KBM-7 (cell line): ENCODE measurements at regions not wholly inside any gene's neighbourhood (a gene's known extent, or its start where the extent isn't known, plus 50 kb on each side); places are given as distances from the start of the nearest gene placed in this dataset.

Source experiments
- DNase-seq: peaks from one replicate; pipeline ENCODE4 v3.0.0-alpha.2; 2015
- in situ Hi-C: fragments of 300-500 bp; cut with MboI; formaldehyde crosslinking; loops from 2 replicates; pipeline ENCODE4 v1.14.3; 2020; ENCODE audit warnings: low sequenced_read_pairs, low pct_unique_long_range_greater_than_20kb, mixed read lengths

DNA sequence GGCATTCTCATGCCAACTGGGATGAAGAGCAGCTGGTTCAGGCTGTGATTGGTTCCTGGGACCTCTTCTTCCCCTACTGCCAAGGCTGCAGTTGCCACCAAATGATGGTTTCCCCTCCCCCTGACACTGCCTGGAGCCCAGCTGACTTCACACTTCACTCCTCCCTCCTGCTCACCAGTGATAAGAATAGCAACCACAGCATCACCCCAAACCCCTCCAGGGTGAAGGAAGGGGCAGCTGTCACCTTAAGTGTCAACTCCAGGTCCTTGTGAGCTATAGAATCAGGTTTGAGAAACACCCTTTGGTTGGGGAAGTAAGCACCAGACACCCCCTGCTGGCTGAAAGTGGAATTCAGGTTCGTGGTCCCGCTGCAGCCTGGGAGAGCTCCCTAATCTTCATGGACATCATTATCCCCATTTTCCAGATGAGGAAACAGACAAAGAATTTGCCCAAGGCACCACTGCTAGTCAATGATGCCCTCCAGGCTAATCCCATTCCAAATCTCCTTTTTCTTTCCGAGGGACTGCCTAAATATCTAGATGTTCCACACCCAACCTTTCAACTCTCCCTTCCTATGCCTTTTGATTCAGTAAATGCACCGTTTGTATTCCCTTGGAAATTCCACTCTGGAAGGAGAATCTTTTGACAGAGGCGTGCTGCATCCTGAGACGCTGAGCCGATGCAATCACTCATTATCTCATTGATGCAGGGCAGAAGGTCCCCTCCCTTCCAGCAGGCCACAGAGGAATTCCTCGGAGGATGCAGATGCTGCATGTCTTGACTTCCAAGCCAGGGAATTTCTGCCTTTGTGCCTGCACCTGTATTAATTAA, 50.6 kb upstream of the UQCRFS1 start:
- in situ Hi-C loops = no loop called here
- peak; percentile 68 for DNase-seq

DNA sequence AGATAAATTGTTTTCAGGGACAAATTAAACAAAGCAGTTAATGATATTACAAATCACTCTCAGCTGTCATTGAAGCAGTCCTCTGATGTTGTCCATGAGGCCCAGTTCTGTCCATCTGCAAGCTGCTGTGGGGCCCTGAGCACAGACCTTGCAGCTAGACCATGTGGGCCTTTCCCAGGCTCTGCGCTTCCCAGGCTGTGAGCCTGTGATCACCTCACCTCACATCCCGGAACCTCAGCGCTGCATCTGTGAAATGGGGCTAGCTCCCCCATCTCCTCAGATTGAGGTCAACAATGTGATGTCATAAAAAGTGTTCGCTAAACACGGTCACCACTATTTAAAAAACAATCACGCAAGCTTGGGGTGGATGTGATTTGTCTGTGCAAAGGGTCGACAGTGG, 51.9 kb upstream of the UQCRFS1 start:
- in situ Hi-C loops = no loop called here
- no peak for DNase-seq

DNA sequence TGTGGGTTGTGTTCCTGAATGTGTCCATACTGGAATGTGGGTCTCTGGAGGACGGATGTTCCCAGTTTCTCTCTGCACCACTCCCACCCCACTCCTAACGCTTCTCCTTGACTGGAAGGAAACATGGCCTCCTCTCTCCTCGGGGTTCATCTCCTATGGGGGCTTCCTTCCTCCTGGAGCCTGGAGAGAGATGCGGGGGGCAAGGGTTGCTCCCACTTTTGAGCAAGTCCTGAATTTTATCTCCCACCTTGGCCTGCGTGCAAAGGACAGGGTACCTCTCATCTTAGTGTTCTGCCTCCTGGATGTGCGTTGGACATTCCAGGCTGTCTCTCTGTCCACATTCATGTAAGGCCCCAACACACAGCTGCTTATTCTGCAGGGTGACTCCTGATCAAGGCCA, 52.5 kb upstream of the UQCRFS1 start:
- in situ Hi-C loops = no loop called here

DNA sequence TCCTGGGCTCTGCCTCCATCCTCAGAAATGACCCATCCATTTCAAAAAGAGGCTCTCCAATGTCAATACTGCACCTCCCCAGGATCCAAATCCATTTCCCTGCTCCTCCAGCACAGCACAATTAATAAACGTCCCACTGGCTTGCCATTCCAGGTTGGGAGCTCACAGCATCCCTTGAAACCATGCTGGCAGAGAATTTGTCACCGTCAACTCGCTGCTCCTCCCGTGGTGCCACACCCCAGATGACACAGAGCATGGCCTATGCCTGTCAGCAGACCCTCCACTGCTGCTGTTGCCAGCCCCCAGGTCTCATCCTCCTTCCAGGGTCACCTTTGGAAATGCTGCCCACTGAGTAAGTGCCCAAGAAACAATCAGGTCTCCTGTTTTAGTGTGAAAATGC, 53.0 kb upstream of the UQCRFS1 start:
- in situ Hi-C loops = no loop called here
- no peak for DNase-seq

More for the DNA sequence above, 52.5 kb upstream of the UQCRFS1 start:
- no peak for DNase-seq

DNA sequence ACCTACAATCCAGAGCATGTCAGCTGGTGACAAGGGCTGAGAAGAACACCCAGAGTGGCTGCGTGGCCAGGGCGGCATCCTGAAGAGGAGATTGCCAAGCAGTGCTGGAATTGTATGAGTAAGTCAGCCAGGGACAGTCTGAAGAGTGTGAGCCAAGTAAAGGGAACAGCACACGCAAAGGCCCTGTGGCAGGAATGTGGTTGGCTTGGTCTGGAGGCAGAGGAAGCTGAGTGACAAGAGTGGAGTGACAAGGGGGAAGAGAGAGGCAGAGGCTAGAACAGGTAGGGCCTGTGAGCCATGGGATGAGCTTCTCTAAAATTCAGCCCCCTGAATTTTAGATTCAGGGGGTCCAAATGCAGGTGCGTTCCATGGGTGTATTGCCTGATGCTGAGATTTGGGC, 53.7 kb upstream of the UQCRFS1 start:
- no peak for DNase-seq

DNA sequence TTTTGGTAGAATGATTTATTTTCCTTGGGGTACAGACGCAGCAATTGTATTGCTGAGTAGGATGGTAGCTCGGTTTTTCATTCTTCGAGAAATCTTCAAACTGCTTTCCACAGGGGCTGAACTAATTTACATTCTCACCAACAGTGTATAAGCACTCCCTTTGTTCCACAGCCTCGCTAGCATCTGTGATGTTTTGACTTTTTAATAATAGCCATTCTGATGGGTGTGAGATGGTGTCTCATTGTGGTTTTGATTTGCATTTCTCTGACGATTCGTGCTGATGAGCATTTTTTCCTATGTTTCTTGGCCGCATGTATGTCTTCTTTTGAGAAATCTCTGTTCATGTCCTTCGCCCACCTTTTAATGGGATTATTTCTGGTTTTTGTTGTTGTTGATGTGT, 54.8 kb upstream of the UQCRFS1 start:
- in situ Hi-C loops = no loop called here
- DNase-seq = no peak

More for the DNA sequence above, 53.7 kb upstream of the UQCRFS1 start:
- in situ Hi-C loops = no loop called here

DNA sequence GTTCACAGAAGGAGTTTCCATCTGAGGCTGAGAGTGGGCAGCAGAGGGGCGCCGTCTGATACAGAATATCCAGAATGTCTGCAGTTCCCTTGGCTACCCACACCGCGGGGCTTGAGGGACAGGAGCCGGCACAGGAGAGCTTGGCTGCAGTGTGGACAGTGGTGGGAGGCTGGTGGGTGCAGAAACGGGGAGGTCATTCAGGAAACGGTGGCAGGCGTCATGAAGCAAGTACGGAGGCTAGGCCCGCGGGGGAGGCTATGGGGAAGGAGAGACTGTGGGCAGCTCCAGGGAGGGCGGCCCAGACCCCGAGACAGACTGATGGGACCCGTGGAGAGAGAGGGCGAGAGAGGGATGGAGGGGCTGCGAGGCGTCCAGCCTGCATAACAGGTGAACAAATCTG, 55.2 kb upstream of the UQCRFS1 start:
- in situ Hi-C loops = no loop called here
- no peak for DNase-seq

DNA sequence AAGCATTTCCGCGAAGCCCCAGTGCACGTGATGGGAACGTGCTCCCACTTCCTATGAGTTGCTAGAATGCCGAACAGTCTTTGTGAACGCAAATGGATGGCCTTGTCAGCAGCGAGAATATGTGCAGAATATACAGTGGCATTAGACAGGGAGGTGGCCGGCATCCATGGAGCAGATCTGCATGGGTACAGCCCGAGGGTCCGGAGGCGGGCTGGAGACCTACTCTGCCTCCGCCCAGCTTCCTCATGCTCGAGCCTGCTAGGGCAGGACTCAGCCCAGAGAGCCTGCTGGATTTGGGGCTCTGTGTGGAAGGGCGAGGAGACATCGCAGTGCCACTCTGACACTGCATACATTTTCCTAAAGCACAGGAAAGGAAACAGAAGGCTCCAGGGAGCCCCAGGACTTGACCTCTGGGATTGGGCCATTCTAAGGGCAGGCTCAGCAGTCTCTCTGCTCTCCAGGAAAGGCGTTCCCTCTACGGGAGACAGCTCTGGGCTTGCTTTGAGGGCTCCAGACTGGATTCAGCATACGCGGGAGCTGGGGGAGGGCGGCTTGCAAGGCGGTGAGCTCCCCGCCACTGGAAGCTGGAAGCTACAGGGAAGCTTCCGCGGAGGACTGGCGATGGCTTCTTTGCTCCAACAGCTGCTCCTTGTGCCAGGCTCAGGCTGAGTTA, 55.9 kb upstream of the UQCRFS1 start:
- in situ Hi-C loops = no loop called here
- no peak for DNase-seq

DNA sequence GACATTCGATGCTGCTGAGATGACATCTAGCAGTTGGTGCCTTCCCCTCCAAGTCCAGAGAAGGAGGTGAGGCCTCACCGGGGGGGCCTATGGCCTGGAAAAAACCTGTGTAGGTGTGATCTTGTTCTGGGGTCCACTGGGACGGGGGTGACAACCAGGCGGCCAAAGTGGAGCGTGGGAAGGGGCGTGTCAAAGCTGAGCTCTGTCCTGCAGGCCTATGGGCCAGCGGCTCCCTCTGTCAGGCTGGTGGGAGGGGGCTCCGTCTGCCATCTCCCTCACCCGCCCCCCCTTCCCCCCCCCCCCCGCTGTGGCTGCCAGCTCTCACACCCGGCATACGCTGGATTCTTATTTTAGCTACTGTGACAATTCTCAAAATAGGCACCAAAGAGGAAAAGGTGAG, 56.7 kb upstream of the UQCRFS1 start:
- DNase-seq = no peak
- in situ Hi-C loops = no loop called here

DNA sequence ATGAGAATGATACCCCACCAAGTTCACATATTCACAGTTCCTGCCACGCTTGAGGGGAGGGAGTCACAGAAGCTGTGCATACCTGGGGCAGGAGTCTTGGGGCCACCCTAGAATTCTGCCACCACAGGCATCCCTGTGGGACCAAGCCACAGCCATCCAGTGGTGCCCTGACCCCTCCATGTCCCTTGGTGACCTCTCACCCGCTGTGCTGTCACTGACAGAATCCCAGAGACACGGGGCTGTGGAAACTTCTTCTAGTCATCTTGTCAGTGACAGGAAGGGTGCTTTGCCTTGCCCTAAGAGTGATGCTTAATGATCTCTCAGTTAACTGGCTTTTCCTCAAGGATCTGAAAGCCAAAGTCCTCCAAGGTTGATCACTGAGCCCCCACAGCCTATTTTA, 58.4 kb upstream of the UQCRFS1 start:
- in situ Hi-C loops = no loop called here
- DNase-seq = no peak

DNA sequence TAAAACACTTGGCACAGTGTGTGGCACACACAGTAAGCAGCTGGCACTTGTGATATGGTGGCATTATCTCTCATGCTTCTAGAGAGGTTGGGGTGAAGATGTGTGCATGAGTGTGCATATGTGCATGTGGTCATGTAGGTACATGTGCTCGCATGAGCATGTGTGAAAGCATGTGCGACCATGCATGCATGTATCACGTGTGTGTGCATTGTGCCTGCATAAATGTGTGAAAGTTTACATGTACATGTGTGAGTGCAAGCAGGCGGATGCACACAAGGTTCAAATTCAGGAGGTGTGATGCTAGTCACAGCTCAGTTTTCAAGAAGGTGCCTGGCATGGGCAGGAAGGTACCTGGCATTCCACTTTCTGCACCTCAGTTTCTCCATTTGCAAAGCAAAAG, 59.0 kb upstream of the UQCRFS1 start:
- in situ Hi-C loops = no loop called here
- no peak for DNase-seq

DNA sequence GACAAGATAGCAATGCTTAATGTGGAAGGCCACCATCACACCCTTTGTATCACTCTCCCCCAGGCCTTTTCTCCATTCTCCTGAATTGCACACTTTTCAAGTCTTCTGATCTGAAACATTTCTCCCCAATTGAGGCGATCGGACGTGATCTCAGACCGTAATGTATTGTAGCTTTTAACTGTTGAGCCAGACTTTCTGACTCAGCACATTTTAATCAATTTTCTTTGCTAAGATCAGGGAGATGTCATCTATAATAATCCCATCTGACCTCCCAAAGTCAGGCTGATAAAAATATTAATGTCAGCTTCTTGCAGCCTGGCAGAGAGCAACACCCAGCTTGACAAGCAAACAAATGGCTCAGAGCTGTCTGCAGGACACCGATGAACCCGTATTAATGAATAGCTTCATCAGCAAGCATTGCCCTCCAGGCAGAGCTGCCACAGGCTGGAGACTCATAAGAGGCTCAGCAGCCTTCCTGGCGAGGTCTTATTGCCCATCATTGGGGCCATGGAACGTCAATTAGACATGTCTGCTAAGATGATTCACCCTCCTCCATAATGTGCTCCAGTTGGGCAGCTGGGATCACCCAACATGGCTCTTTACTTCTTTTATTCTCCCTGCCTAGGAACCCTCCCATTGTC, 60.2 kb upstream of the UQCRFS1 start:
- in situ Hi-C loops = no loop called here
- DNase-seq = no peak

DNA sequence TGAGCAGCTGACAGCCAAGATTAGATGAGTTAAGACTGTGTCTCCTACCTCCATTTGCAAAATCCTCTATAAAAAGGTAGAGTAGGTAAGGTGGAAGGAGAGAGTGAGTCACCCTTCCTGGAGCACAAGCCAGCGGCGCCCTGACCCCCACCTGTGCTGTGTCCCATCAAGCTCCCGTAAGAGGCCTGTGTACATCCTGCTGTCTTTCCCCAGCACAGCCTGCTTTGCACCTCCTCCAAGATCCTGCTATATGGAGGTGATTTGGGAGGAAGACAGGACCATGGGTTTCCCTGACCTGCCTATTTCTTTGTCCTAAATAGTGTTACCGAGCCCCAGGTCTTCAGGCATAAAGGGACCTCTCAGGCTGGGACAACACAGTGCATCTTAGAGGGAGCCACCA, 62.3 kb upstream of the UQCRFS1 start:
- in situ Hi-C loops = no loop called here
- DNase-seq = no peak

DNA sequence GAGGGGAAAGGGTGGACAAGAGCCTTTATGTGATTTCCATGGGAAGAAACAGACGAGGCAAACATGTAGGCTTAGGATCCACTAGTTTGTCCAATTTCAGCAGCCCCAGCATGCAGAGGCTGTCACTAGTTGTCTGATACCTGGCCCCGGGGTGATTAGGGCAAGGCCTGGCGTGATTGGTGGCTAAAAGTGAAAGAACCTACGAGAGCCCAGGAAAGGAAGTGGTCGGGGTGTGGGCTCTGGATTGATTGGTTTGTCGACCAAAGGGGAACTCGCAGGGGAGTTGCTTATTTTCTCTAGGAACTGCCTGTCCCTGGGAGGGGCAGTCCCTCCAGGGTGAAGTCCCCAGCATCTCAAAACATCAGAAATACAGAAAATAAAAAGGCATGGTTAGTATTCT, 64.2 kb upstream of the UQCRFS1 start:
- peak; percentile 28 for DNase-seq
- in situ Hi-C loops = no loop called here

DNA sequence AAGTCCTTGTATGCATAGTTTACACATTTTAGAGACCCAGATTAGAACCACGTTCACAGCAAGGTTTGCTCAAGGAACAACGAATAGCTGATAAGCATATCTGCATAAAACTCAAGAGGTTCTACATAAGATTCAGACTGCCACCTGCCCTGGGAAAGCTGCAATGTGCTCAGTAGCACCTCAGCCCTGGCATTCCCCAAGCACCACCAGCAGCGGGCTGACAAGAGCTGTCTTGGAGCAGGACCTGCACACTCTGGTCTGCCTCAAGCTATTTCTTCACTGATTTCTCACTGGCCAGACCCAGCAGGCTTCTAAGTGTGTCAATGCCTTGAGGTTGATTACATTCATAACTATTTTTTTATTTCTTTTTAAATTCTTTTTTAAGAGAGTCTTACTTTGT, 65.8 kb upstream of the UQCRFS1 start:
- DNase-seq = no peak
- in situ Hi-C loops = no loop called here

DNA sequence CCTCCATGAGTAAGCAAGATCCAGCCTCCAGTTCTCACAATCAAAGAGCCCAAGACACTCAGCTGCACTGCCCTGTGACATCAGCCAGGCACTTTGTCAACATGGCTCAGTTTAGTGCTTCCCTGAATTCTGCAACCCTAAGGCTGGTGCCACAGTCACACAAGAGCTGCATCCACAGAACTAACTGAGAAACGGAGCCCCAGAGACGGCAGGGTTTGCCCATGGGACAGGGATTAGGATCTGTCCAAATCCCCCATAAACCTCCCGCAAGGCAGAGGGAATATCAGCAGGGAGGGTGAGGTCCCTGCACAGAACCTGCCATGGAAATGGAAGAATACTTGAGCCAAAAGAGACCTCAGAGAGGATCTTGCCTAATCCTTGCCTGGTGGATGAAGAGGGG, 70.4 kb upstream of the UQCRFS1 start:
- DNase-seq = no peak
- in situ Hi-C loops = no loop called here

DNA sequence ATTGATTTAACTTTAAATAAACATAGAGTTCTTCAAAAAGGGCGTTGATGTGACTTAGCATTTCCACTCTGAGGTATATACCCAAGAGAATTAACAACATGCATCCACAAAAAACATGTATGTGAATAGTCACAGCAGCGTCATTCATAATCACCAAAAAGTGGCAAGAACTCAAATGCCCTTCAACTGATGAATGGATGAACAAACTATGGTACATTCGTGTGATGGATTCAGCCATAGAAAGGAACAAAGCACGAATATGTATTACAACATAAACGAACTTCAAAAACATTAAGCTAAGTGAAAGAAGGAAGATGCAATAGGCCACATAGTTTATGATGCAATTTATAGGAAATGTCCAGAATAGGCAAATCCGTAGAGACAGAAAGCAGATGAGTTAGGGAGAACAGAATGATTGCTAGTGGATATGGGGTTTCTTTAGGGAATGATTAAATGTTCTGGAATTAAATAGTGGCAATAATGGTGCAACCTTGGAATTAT, 72.3 kb upstream of the UQCRFS1 start:
- DNase-seq = no peak
- in situ Hi-C loops = no loop called here

DNA sequence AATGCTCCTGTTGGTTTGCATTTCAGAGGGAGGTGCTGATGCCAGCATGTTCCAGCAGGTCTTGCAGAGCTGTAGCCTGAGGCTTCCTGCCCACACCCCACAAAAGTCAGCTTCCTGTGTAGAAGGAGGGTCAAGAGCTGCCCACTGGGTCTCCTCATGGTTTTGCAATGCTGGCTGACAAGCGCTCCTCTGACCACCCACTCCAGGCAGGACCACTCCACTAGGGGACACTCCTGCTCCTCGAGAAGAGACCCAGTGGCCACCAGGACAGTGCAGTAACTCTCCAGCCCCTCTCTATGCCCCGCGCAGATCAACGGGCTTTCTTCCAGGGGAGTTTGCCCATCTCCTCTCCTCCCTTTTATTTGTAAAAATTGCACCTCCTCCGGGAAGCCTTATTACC, 72.9 kb upstream of the UQCRFS1 start:
- no peak for DNase-seq
- in situ Hi-C loops = no loop called here

DNA sequence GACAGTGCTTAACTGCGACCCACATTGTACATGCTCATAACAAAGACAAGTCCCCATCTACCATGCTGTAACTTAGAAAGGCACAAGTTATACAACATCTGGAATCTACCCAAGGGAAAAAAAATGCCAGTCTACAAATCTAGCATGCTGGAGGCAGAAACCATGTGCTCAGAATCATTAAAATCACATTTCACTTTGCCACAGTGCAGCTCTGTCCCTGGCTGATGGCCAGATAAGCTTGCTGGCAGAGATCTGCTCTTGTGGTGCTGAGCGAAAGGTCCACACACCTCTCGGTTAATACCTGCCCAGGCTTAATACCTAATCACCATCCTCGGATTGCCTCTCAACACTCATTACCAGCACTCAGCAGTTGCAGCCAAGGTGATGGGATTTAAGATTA, 74.1 kb upstream of the UQCRFS1 start:
- in situ Hi-C loops = no loop called here
- no peak for DNase-seq

DNA sequence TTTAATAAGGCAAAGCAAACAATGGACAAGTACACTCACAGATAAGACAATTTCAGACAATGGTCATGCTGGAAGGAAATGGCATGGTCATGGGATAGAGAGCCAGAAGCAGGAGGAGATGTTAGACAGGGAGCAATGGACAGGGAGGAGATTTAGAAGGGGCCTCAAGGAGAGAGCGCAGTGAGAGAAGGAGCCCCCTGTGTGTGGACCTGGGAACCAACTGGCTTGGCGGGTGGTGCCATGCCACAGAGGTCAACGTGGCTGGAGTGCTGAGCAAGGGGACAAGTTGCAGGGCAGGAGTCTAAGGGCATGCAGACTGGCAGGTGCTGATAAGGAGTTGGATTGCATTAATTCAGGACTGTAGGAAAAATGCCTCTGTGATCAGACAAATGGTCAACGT, 75.3 kb upstream of the UQCRFS1 start:
- no peak for DNase-seq
- in situ Hi-C loops = no loop called here
